ENCODE measurements at regions not wholly inside any gene's neighbourhood (a gene's known extent, or its start where the extent isn't known, plus 50 kb on each side); places are given as distances from the start of the nearest gene placed in this dataset.

- no peak for TF ChIP-seq ZFP3 (CRISPR knock-in tag; IDR thresholded peaks at IDR 0.05)
- TF ChIP-seq, protein P1, sequence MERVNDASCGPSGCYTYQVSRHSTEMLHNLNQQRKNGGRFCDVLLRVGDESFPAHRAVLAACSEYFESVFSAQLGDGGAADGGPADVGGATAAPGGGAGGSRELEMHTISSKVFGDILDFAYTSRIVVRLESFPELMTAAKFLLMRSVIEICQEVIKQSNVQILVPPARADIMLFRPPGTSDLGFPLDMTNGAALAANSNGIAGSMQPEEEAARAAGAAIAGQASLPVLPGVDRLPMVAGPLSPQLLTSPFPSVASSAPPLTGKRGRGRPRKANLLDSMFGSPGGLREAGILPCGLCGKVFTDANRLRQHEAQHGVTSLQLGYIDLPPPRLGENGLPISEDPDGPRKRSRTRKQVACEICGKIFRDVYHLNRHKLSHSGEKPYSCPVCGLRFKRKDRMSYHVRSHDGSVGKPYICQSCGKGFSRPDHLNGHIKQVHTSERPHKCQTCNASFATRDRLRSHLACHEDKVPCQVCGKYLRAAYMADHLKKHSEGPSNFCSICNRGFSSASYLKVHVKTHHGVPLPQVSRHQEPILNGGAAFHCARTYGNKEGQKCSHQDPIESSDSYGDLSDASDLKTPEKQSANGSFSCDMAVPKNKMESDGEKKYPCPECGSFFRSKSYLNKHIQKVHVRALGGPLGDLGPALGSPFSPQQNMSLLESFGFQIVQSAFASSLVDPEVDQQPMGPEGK (CRISPR knock-in tag; IDR thresholded peaks at IDR 0.05; ENCODE audit: borderline replicate concordance) = no peak
- no peak for TF ChIP-seq ZFP30 (CRISPR knock-in tag; IDR thresholded peaks at IDR 0.05)
- TF ChIP-seq RARB (CRISPR knock-in tag; IDR thresholded peaks at IDR 0.05) = no peak
- TF ChIP-seq, protein P2, sequence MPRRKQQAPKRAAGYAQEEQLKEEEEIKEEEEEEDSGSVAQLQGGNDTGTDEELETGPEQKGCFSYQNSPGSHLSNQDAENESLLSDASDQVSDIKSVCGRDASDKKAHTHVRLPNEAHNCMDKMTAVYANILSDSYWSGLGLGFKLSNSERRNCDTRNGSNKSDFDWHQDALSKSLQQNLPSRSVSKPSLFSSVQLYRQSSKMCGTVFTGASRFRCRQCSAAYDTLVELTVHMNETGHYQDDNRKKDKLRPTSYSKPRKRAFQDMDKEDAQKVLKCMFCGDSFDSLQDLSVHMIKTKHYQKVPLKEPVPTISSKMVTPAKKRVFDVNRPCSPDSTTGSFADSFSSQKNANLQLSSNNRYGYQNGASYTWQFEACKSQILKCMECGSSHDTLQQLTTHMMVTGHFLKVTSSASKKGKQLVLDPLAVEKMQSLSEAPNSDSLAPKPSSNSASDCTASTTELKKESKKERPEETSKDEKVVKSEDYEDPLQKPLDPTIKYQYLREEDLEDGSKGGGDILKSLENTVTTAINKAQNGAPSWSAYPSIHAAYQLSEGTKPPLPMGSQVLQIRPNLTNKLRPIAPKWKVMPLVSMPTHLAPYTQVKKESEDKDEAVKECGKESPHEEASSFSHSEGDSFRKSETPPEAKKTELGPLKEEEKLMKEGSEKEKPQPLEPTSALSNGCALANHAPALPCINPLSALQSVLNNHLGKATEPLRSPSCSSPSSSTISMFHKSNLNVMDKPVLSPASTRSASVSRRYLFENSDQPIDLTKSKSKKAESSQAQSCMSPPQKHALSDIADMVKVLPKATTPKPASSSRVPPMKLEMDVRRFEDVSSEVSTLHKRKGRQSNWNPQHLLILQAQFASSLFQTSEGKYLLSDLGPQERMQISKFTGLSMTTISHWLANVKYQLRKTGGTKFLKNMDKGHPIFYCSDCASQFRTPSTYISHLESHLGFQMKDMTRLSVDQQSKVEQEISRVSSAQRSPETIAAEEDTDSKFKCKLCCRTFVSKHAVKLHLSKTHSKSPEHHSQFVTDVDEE (CRISPR knock-in tag; IDR thresholded peaks at IDR 0.05) = no peak
Observed at GRCh38 chr3:96734273-96735009, 80.0 kb upstream of the EPHA6 start.
